Stimulated activated CD4-positive, alpha-beta T cell treated with anti-CD3 and anti-CD28 coated beads, Interleukin-1b, Interleukin-23, amount 100 ng/mL, for 1 hour (primary cell): ENCODE measurements at regions not wholly inside any gene's neighbourhood (a gene's known extent, or its start where the extent isn't known, plus 50 kb on each side); places are given as distances from the start of the nearest gene placed in this dataset.
A peak's percentile ranks its signal among the peaks of the same experiment; 100 is the strongest.

Experiments used
- DNase-seq, 2 donors: peaks; one replicate each; pipeline ENCODE4 v3.0.0-alpha.2; 2020; ENCODE audit warnings: low read depth in 2 of 2

- no peak for DNase-seq
Measured at GRCh38 chrY:21174697-21175463, 336.3 kb upstream of the RBMY1B start.

- DNase-seq = no peak
Measured at GRCh38 chrY:21175505-21175904, 335.6 kb upstream of the RBMY1B start.

GRCh38 chrY:21177306-21177800, 333.8 kb upstream of the RBMY1B start:
- no peak for DNase-seq

GRCh38 chrY:21178281-21178680, 332.9 kb upstream of the RBMY1B start:
- DNase-seq = no peak

- DNase-seq = peak in 1 of 2 donors; percentile 16
Measured at GRCh38 chrY:21180921-21181320, 330.2 kb upstream of the RBMY1B start.

GRCh38 chrY:21184271-21184670, 326.9 kb upstream of the RBMY1B start:
- DNase-seq = no peak

GRCh38 chrY:21185419-21186105, 325.6 kb upstream of the RBMY1B start:
- no peak for DNase-seq

GRCh38 chrY:21192694-21193093, 318.4 kb upstream of the RBMY1B start:
- DNase-seq = no peak

GRCh38 chrY:21200246-21200645, 310.9 kb upstream of the RBMY1B start:
- DNase-seq = no peak

GRCh38 chrY:21227849-21228248, 283.3 kb upstream of the RBMY1B start:
- DNase-seq = no peak

- DNase-seq = no peak
Measured at GRCh38 chrY:21240221-21240620, 270.9 kb upstream of the RBMY1B start.

GRCh38 chrY:21240662-21241310, 270.4 kb upstream of the RBMY1B start:
- no peak for DNase-seq

- DNase-seq = no peak
Measured at GRCh38 chrY:21242793-21243192, 268.3 kb upstream of the RBMY1B start.

- no peak for DNase-seq
Measured at GRCh38 chrY:21246780-21247179, 264.4 kb upstream of the RBMY1B start.

GRCh38 chrY:21248591-21248990, 262.5 kb upstream of the RBMY1B start:
- no peak for DNase-seq

- DNase-seq = no peak
Measured at GRCh38 chrY:21253455-21254248, 257.5 kb upstream of the RBMY1B start.

GRCh38 chrY:21254476-21254875, 256.7 kb upstream of the RBMY1B start:
- no peak for DNase-seq

- DNase-seq = no peak
Measured at GRCh38 chrY:21256820-21257219, 254.3 kb upstream of the RBMY1B start.

- DNase-seq = no peak
Measured at GRCh38 chrY:21259707-21260106, 251.4 kb upstream of the RBMY1B start.

GRCh38 chrY:21260325-21260724, 250.8 kb upstream of the RBMY1B start:
- no peak for DNase-seq

GRCh38 chrY:21261158-21261557, 250.0 kb upstream of the RBMY1B start:
- DNase-seq = no peak

GRCh38 chrY:21266751-21267150, 244.4 kb upstream of the RBMY1B start:
- no peak for DNase-seq
